Kidney epithelial cell (primary cell): ENCODE measurements at regions not wholly inside any gene's neighbourhood (a gene's known extent, or its start where the extent isn't known, plus 50 kb on each side); places are given as distances from the start of the nearest gene placed in this dataset.

Experiments
- DNase-seq: peaks from one replicate; pipeline ENCODE4 v3.0.0-alpha.2; 2010; ENCODE audit warnings: low read depth
- H3K27me3 ChIP-seq: 2 replicates; pipeline ENCODE4 v1.6.0; 2011; ENCODE audit warnings: low read length; ENCODE audit not compliant: control insufficient read depth, insufficient read depth
- H3K36me3 ChIP-seq: 2 replicates; pipeline ENCODE4 v1.5.1; 2011; ENCODE audit warnings: low read length; ENCODE audit not compliant: control insufficient read depth, insufficient read depth
- H3K4me3 ChIP-seq: 2 replicates; pipeline ENCODE4 v1.5.1; 2011; ENCODE audit warnings: low read depth, mild to moderate bottlenecking, control low read depth, low read length
- CTCF ChIP-seq: IDR thresholded peaks from 2 replicates; pipeline ENCODE4 v1.5.1; 2011; ENCODE audit warnings: mild to moderate bottlenecking, moderate library complexity, low read length, control low read depth, inconsistent platforms; ENCODE audit not compliant: insufficient read depth, poor library complexity, severe bottlenecking

DNA sequence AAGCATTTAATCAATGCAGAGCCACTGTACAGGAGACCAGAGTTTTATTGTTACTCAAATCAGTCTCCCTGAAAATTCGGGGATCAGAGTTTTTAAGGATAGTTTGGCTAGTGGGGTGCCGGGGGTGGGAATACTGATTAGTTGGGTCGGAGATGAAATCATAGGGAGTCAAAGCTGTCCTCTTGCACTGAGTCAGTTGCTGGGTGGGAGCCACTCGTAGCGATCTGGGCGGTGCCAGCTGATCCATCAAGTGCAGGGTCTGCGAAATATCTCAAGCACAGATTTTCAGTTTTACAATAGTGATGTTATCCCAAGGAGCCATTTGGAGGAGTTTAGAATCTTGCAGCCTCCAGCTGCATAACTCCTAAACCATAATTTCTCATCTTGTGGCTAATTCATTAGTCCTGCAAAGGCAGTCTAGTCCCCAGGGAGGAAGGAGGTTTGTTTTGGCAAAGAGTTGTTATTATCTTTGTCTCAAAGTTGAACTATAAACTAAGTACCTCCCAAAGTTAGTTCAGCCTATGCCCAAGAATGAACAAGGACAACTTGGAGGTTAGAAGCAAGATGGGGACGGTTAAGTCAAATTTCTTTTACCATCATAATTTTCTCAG lies 169.4 kb upstream of the PLEKHG7 start:
- no peak for TF ChIP-seq CTCF
- DNase-seq = no peak
- no peak overlapping the region for H3K4me3 ChIP-seq
- H3K36me3 ChIP-seq = no peaks in the 10 kb centered on the region
- no peaks in the 10 kb centered on the region for H3K27me3 ChIP-seq

DNA sequence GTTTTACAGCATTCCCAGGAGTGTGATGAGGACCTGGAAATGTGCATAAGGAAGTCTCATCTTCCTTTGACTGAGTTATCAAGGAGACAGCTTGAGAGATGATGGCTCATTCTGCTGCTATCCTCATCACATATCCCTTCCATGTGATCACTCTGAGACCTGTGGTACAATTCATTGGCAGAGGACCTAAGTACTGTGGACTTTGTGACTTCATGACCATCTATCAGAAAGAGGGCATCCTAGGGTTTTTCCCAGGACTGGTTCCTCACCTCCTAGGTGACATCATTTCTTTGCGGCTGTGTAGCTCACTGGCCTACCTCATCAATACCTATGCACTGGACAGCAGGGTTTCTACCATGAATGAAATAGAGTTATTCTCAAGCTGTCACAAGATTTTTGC lies 172.1 kb upstream of the PLEKHG7 start:
- Histone ChIP-seq H3K36me3 (no peaks in the 10 kb centered on the region), H3K4me3 (no peak overlapping the region), H3K27me3 (no peaks in the 10 kb centered on the region)
- no peak for DNase-seq
- no peak for TF ChIP-seq CTCF

- Histone ChIP-seq H3K27me3 (no peaks in the 10 kb centered on the region), H3K36me3 (no peaks in the 10 kb centered on the region), H3K4me3 (no peak overlapping the region)
- TF ChIP-seq CTCF = no peak
- DNase-seq = no peak
Measured at GRCh38 chr12:92529944-92530343, 172.8 kb upstream of the PLEKHG7 start.

DNA sequence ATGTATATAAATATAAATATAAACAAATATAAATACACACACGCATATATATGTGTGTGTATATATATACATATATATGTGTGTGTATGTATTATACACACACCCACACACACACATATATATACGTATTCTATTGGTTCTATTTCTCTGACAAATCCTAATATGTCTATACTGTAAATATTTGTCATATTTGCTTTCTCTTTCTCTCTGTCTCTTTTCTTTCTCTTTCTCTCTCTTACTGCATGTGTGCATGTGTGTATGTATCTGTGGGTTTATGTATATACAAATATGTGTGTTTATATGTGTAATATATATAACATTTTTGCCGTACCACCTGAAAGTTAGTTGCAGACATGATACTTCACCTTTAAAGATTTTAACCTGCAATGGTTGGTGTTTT lies 174.2 kb upstream of the PLEKHG7 start:
- no peak for DNase-seq
- Histone ChIP-seq H3K4me3 (no peak overlapping the region), H3K36me3 (no peaks in the 10 kb centered on the region), H3K27me3 (no peaks in the 10 kb centered on the region)
- no peak for TF ChIP-seq CTCF

DNA sequence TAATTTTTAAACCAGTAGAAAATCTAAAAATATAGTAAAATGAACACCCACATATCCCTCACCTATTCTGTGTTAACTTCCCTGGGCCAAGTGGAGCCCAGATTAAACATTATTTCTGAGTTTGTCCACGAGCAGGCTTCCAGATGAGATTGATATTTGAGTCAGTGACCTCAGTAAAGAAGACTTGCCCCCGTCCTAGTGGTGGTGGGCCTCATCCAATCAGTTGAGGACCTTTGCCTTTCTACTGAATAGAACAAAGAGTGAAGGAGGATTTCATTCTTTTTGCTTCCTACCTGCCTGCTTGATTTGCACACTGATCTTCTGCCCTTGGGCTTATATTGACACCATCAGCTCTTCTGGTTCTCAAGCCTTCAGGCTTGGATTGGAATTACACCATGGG lies 174.7 kb upstream of the PLEKHG7 start:
- DNase-seq = no peak
- TF ChIP-seq CTCF = no peak
- Histone ChIP-seq H3K36me3 (no peaks in the 10 kb centered on the region), H3K4me3 (no peak overlapping the region), H3K27me3 (no peaks in the 10 kb centered on the region)

DNA sequence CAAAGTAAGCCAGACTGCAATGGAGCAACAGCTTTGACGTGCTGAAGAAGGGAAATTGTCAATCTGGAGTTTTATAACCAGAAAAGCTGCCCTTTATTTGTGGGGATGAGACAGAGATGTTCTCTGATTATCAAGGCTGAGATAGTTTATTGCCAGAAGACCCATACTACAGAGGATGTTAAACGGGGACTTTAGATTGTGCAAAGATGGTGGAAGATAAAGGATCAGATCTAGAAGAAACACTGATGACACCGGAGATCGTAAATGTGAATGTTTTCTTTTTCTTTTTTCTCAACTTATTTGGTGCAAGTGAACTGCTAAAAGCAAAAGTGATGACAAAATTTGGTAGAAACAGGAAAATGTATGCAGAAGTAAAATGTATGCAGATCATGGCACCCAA lies 178.3 kb upstream of the PLEKHG7 start:
- TF ChIP-seq CTCF = no peak
- Histone ChIP-seq H3K4me3 (no peak overlapping the region), H3K27me3 (no peaks in the 10 kb centered on the region), H3K36me3 (no peaks in the 10 kb centered on the region)
- DNase-seq = no peak
